Osteocyte (in vitro differentiated cells): ENCODE measurements at regions not wholly inside any gene's neighbourhood (a gene's known extent, or its start where the extent isn't known, plus 50 kb on each side); places are given as distances from the start of the nearest gene placed in this dataset.

ENCODE experiments used
- DNase-seq: peaks from one replicate; pipeline ENCODE4 v3.0.0; 2021; ENCODE audit warnings: mixed read lengths; ENCODE audit not compliant: unreplicated experiment; ENCODE audit errors: extremely low spot score
- H3K27ac Mint-ChIP-seq: one replicate; pipeline ENCODE4 v1.8.0; 2021; ENCODE audit warnings: mild to moderate bottlenecking, mixed read lengths; ENCODE audit not compliant: unreplicated experiment
- H3K27me3 Mint-ChIP-seq: one replicate; pipeline ENCODE4 v1.8.0; 2021; ENCODE audit warnings: mixed read lengths; ENCODE audit not compliant: unreplicated experiment
- H3K36me3 Mint-ChIP-seq: one replicate; pipeline ENCODE4 v1.8.0; 2021; ENCODE audit warnings: mixed read lengths; ENCODE audit not compliant: unreplicated experiment
- H3K4me1 Mint-ChIP-seq: one replicate; pipeline ENCODE4 v1.8.0; 2021; ENCODE audit warnings: mixed read lengths; ENCODE audit not compliant: unreplicated experiment
- H3K4me3 Mint-ChIP-seq: one replicate; pipeline ENCODE4 v1.8.0; 2021; ENCODE audit warnings: mild to moderate bottlenecking, moderate library complexity, mixed read lengths; ENCODE audit not compliant: unreplicated experiment
- H3K9me3 Mint-ChIP-seq: one replicate; pipeline ENCODE4 v1.8.0; 2021; ENCODE audit warnings: mixed read lengths; ENCODE audit not compliant: unreplicated experiment
- CTCF ChIP-seq: fragments of 200-600 bp; sonication (generic); IDR thresholded peaks from 2 replicates; pipeline ENCODE4 v1.5.0; 2021; ENCODE audit warnings: antibody characterized with exemption, mild to moderate bottlenecking, moderate library complexity

- no peaks in the 10 kb centered on the region for H3K27me3 Mint-ChIP-seq
- no peaks in the 10 kb centered on the region for H3K9me3 Mint-ChIP-seq
- H3K36me3 Mint-ChIP-seq = no peaks in the 10 kb centered on the region
- TF ChIP-seq CTCF = no peak
- no peak overlapping the region for H3K4me3 Mint-ChIP-seq
- H3K4me1 Mint-ChIP-seq = peaks cover 53% of the 10 kb centered on the region
- DNase-seq = no peak
- H3K27ac Mint-ChIP-seq = peak overlapping the region; percentile 81
Measured at GRCh38 chr11:134783234-134783633, 371.2 kb upstream of the B3GAT1 start.

DNA sequence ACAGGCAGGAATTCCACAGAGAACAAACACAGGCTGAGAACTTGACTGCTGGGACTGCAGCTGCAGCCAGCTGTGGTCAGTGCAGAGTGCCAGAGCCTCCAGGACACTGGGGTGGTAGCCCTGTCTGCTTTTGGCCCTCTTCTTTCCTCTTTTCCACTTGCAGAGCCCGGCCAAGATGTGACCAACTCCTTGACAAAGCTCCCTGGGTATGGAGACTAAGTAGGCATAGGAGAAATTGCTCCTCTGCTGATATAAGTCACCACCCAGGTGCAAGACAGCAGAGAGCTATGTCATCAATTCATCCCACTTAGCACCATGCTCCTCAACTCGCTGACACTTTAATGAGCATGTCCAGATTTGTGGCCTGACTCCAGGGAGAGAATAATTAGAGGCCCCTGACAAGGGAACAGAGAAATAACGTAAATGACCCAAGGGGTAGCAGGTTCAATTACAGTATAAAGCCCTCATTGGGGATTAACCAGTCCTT, 369.4 kb upstream of the B3GAT1 start:
- TF ChIP-seq CTCF = no peak
- H3K27ac Mint-ChIP-seq = peak overlapping the region; percentile 58
- H3K36me3 Mint-ChIP-seq = no peaks in the 10 kb centered on the region
- no peaks in the 10 kb centered on the region for H3K9me3 Mint-ChIP-seq
- H3K4me3 Mint-ChIP-seq = no peak overlapping the region
- no peaks in the 10 kb centered on the region for H3K27me3 Mint-ChIP-seq
- peaks cover 53% of the 10 kb centered on the region for H3K4me1 Mint-ChIP-seq
- peak; percentile 66 for DNase-seq

DNA sequence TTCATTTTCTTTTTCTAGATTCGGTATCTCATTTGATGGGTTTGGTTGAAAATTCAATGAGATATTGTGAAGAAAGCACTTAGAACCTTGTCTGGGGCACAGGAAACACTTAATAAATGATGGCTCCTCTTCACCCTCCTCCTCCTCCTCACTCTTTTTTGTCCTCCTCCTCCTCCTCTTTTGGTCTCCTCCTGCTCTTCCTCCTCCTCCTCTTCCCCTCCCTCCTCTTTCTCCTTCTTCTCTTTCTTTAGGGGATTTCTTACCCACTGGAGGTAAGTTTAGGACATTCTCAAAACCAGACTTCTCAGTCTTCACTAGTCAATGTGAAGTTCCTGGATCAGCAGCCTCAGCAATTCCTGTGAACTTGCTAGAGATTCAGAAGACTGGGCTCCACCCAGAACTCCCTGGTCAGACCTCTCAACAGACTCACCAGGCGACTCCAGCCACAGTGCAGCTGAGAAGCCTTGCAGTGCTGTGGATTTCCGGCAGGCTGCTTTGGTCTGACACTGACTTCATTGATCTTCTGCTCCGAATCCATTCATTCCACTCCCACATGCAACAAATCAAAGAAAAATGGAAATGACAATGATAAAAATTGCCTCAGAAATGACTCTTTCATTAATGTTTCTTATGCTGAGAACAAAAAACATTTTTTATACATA, 368.6 kb upstream of the B3GAT1 start:
- peak; percentile 22 for TF ChIP-seq CTCF
- no peaks in the 10 kb centered on the region for H3K36me3 Mint-ChIP-seq
- no peaks in the 10 kb centered on the region for H3K9me3 Mint-ChIP-seq
- H3K27me3 Mint-ChIP-seq = no peaks in the 10 kb centered on the region
- peak overlapping the region; percentile 23 for H3K4me3 Mint-ChIP-seq
- DNase-seq = peak; percentile 79
- H3K4me1 Mint-ChIP-seq = peaks cover 53% of the 10 kb centered on the region
- peak overlapping the region; percentile 89 for H3K27ac Mint-ChIP-seq

- no peak overlapping the region for H3K27ac Mint-ChIP-seq
- no peak for TF ChIP-seq CTCF
- DNase-seq = no peak
- H3K36me3 Mint-ChIP-seq = no peaks in the 10 kb centered on the region
- no peaks in the 10 kb centered on the region for H3K27me3 Mint-ChIP-seq
- no peaks in the 10 kb centered on the region for H3K9me3 Mint-ChIP-seq
- no peak overlapping the region for H3K4me3 Mint-ChIP-seq
- peaks cover 47% of the 10 kb centered on the region for H3K4me1 Mint-ChIP-seq
Measured at GRCh38 chr11:134779179-134779578, 367.1 kb upstream of the B3GAT1 start.

- no peaks in the 10 kb centered on the region for H3K36me3 Mint-ChIP-seq
- no peak for TF ChIP-seq CTCF
- peaks cover 11% of the 10 kb centered on the region for H3K9me3 Mint-ChIP-seq
- H3K27me3 Mint-ChIP-seq = peaks cover 9% of the 10 kb centered on the region
- H3K4me3 Mint-ChIP-seq = no peak overlapping the region
- H3K4me1 Mint-ChIP-seq = no peaks in the 10 kb centered on the region
- H3K27ac Mint-ChIP-seq = no peak overlapping the region
- DNase-seq = no peak
Measured at GRCh38 chr11:134768463-134768862, 356.4 kb upstream of the B3GAT1 start.
